WI38 (cell line): ENCODE measurements at regions not wholly inside any gene's neighbourhood (a gene's known extent, or its start where the extent isn't known, plus 50 kb on each side); places are given as distances from the start of the nearest gene placed in this dataset.

Experiments
- H3K4me3 ChIP-seq: 2 replicates; pipeline ENCODE4 v1.5.1; 2011; ENCODE audit warnings: low read depth, mild to moderate bottlenecking, control low read depth, low read length
- TF ChIP-seq, protein P1 (sequence below): IDR thresholded peaks from 2 replicates; pipeline ENCODE4 v1.5.1; 2012; ENCODE audit warnings: low read depth, mild to moderate bottlenecking, control low read depth, low read length

DNA sequence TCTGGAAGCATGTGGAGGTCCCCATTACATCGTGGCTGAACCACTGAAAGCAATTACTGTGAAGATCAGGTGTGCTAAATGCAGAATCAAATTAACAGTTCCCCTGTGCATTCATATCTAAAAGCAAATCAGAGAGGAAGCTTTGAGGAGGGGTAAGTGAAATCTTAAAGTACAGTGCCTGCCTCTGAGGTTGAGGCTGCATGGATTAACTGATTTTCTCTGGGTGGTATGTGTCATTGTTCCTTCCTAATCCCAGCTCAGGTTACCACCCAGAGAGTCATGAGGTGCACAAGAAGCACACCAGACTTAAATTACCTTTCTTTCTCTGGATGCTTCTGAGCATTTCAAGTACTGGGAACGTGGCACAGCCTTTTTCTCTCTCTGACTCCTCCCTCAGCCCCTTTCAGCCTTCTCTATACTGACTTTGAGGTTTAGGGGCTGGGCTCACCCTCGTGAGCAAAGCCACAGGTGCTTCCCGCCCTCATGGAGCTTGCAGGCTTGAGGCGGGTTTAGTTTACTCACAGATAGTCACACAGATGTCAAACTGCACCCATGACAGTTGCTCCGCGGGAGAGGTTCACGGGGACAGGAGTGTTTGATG is 237.6 kb upstream of the CRY1 start:
- TF ChIP-seq, protein P1, sequence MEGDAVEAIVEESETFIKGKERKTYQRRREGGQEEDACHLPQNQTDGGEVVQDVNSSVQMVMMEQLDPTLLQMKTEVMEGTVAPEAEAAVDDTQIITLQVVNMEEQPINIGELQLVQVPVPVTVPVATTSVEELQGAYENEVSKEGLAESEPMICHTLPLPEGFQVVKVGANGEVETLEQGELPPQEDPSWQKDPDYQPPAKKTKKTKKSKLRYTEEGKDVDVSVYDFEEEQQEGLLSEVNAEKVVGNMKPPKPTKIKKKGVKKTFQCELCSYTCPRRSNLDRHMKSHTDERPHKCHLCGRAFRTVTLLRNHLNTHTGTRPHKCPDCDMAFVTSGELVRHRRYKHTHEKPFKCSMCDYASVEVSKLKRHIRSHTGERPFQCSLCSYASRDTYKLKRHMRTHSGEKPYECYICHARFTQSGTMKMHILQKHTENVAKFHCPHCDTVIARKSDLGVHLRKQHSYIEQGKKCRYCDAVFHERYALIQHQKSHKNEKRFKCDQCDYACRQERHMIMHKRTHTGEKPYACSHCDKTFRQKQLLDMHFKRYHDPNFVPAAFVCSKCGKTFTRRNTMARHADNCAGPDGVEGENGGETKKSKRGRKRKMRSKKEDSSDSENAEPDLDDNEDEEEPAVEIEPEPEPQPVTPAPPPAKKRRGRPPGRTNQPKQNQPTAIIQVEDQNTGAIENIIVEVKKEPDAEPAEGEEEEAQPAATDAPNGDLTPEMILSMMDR = no peak
- no peak overlapping the region for H3K4me3 ChIP-seq

DNA sequence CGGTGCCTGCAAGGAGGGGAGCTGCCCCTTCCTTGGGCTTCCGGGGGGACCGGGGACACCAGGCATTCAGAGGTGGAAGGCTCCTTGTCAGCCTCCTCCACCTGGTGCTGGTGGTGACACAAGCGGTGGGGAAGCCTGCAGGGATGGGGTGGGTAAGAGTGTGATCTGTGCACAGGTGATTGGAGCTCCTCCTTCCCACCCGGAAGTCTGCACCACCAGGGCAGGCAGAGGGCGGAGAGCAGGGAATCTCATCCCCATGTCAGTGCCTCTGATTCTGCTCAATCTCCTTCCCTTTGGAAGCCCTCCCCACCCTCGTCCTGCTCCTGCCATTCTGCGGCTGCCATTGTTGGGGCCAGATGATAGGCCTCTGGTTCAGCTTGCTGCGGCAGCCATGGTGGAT is 238.1 kb upstream of the CRY1 start:
- TF ChIP-seq, protein P1 = no peak
- H3K4me3 ChIP-seq = no peak overlapping the region

DNA sequence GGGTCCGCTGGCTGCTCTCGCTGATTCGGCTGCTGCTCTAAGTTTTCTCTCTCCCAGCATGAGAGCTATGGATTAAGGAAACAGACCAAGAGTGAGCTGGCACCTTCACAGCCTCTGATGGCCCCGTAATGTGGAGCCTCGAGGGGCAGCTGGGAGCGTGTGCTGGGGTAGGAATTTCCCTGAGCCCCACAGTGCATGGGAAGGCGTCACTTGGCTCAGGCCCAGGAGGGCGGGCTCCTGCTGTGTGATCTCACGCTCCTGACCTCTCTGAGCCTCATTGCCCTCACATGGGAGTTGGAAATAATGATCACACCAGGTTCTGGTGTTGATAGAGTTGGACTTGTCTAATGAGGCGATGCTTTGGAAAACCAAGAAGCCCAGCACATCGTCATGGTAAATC is 238.6 kb upstream of the CRY1 start:
- TF ChIP-seq, protein P1 = no peak
- no peak overlapping the region for H3K4me3 ChIP-seq

DNA sequence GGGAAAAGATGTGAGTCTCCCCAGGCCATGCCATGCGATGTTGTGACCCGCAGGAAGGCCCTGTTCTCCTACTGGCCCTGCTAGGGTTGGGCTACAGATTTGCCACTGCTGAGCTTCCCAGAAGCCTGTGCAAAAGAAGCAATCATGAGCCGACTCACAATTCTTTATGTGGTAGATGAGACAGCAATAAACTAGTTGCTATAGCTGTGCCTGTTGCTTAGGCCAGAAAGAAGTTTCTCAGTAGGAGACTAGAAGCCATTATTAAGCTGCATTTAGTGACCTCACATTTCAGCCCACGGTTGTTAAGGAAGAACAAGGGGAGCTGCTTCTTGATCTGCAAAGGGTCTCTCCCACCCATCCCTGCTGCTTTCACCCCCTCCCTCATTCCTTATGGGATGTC is 239.4 kb upstream of the CRY1 start:
- TF ChIP-seq, protein P1 = no peak
- H3K4me3 ChIP-seq = no peak overlapping the region

DNA sequence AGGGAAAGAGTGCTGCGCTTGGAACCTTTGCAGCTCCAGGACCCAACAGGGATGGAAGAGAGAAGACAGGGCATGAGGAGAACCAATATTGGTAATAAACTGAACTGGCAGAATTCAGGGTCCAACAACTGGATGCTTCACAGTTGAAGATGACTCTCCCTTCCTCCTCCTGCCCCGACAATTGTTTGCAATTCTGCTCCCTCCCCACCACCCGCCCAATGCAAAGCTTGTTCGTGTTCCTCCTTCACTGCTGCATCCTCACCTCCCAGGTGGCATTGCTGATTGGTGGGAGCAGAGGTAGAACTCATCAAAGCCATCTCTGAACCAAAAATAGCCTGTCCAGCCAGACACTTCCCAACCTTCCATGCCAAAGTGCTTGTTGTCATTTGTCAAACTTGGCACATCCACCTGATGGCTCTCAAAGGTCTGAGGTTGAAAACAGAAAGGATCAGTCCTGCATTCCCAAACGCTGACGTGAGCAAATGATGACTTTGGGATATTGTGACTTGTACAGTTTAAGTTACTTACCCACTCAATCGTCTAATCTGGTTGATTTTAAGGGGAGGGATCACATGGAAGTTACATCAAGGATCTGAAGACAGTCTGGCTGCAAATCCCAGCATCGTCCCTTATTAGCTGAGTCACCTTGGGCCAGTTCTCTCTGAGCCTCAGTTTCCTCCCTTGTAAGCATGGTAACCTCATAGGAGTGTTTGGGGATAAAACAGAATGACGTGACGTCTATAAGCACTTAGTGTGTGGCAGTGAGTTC is 242.6 kb upstream of the CRY1 start:
- H3K4me3 ChIP-seq = no peak overlapping the region
- TF ChIP-seq, protein P1 = no peak

DNA sequence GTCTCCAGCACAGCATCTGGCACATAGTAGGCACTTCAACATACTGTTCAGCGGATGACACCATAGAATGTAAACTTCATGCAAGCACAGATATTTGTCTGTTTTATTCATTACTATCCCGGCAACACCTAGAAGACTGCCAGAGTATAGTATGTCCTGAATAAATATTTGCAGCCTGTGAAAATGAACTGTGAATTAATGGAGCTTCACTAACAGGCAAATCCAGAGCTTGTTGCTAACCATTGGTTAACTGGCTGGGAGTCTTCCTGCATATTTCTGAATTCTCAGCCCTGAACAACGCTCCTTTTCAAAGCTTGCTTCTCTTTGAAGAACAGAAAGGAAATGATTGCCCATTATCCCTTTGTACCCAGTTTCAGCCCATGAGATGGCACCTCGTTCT is 243.3 kb upstream of the CRY1 start:
- TF ChIP-seq, protein P1 = no peak
- no peak overlapping the region for H3K4me3 ChIP-seq

DNA sequence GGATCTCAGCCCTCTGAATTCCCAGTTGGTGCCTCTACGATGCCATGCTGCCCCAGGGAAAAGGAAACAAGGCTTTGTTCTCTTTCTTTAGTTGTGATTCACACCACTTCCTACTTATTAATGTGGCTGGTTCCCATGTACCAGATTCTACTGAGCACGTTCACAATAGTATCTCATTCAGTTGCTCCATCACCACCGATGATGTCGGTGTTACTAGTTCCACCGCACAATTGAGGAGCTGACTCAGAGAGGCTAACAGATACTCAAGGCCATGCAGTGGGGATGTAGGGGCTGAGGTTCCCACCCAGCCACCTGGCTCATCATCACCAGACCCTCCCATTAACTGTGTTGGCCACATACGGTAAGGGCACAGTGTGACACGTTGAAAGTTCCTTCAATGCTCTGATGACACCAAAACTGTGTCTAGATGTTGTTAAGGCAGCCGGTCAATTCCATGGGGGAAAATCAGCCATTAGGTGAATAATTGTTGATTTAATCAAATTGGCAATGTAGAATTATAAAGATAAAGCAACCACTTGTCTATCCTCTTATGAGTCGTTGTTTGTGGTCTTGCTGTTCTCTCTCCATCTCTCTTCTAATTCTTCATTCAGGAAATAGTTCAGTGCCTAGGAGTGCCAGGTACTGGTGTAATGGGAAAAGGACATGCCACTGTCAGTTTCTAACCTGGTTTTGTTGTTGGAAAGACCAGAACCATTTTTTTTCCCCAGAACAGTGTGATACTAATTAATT is 244.2 kb upstream of the CRY1 start:
- TF ChIP-seq, protein P1 = no peak
- H3K4me3 ChIP-seq = no peak overlapping the region
